H1 (cell line): ENCODE measurements at regions not wholly inside any gene's neighbourhood (a gene's known extent, or its start where the extent isn't known, plus 50 kb on each side); places are given as distances from the start of the nearest gene placed in this dataset.

Source experiments
- CTCF ChIA-PET: fragments of 300-600 bp; sonication (Branson Sonifier 250); formaldehyde crosslinking; loops from one replicate; lab custom pipeline; 2021; ENCODE audit not compliant: partially characterized antibody; lab: Charles Lee
- POLR2A ChIA-PET: fragments of 300-600 bp; sonication (Branson Sonifier 250); formaldehyde crosslinking; loops from one replicate; lab custom pipeline; 2021; ENCODE audit warnings: inconsistent platforms; ENCODE audit not compliant: partially characterized antibody; lab: Charles Lee
- DNase-seq, 2 experiments: peaks; one replicate each; pipeline versions ENCODE4 v3.0.0 to v3.0.0-alpha.2; 2010 to 2022; ENCODE audit warnings: low spot score in 2 of 2, low read depth in 1 of 2, mixed read lengths in 1 of 2
- FAIRE-seq: peaks from 2 replicates; lab custom pipeline; 2011; peaks lifted over from hg19 to GRCh38; lab: Jason Lieb, UNC
- H2AFZ ChIP-seq: 2 replicates; pipeline ENCODE4 v1.8.1; 2012; ENCODE audit warnings: low read length, inconsistent platforms
- H2AK5ac ChIP-seq: 2 replicates; pipeline ENCODE4 v1.6.1; 2013; ENCODE audit warnings: low read depth, low read length
- H2BK120ac ChIP-seq: replicated peaks from 2 replicates; pipeline ENCODE3; 2013; ENCODE audit warnings: low read depth, low read length, inconsistent platforms
- H2BK12ac ChIP-seq: 2 replicates; pipeline ENCODE4 v1.6.1; 2013; ENCODE audit warnings: low read depth, low read length
- H2BK15ac ChIP-seq: 2 replicates; pipeline ENCODE4 v1.6.1; 2013; ENCODE audit warnings: low read length
- H2BK20ac ChIP-seq: 2 replicates; pipeline ENCODE4 v1.6.1; 2013; ENCODE audit warnings: low read length
- H2BK5ac ChIP-seq: 2 replicates; pipeline ENCODE4 v1.6.1; 2013; ENCODE audit warnings: low read depth, low read length
- H3K14ac ChIP-seq: 2 replicates; pipeline ENCODE4 v1.6.1; 2013; ENCODE audit warnings: inconsistent platforms; ENCODE audit not compliant: insufficient read length
- H3K18ac ChIP-seq: 2 replicates; pipeline ENCODE4 v1.6.1; 2013; ENCODE audit warnings: low read length; ENCODE audit errors: extremely low read depth
- H3K23ac ChIP-seq: 2 replicates; pipeline ENCODE4 v1.6.1; 2013; ENCODE audit warnings: inconsistent platforms; ENCODE audit not compliant: insufficient read length
- H3K23me2 ChIP-seq: 2 replicates; pipeline ENCODE4 v1.6.1; 2013; ENCODE audit warnings: low read depth, low read length
- H3K27ac ChIP-seq: 2 replicates; pipeline ENCODE4 v1.6.1; 2011; ENCODE audit warnings: low read depth, low read length, inconsistent platforms
- H3K27me3 ChIP-seq, 4 experiments: replicated peaks in 1 of 4; 1 replicate in 1 of 4; 2 replicates in 3 of 4; pipeline versions ENCODE4 v1.6.1 to v1.8.1; 2011 to 2013; ENCODE audit warnings: low read length in 3 of 4, mild to moderate bottlenecking in 3 of 4, inconsistent platforms in 2 of 4, mixed read lengths in 2 of 4, moderate library complexity in 1 of 4; ENCODE audit not compliant: control insufficient read depth in 3 of 4, insufficient read depth in 3 of 4; ENCODE audit errors: extremely low read depth in 1 of 4
- H3K36me3 ChIP-seq, 4 experiments: 2 replicates each; pipeline versions ENCODE4 v1.6.1 to v1.8.1; 2011 to 2013; ENCODE audit warnings: mild to moderate bottlenecking in 4 of 4, low read length in 3 of 4, moderate library complexity in 2 of 4, control low read depth in 1 of 4, inconsistent platforms in 1 of 4; ENCODE audit not compliant: insufficient read depth in 4 of 4, control insufficient read depth in 2 of 4
- H3K4ac ChIP-seq: replicated peaks from 2 replicates; pipeline ENCODE3; 2013; ENCODE audit warnings: low read length, low read depth, mixed read lengths, inconsistent platforms; ENCODE audit not compliant: insufficient read length
- H3K4me1 ChIP-seq, 4 experiments: replicated peaks in 1 of 4; 1 replicate in 1 of 4; 2 replicates in 3 of 4; pipeline versions ENCODE4 v1.6.1 to v1.8.1; 2011 to 2013; ENCODE audit warnings: low read length in 3 of 4, inconsistent platforms in 2 of 4, mixed read lengths in 1 of 4; ENCODE audit not compliant: insufficient read depth in 4 of 4, control insufficient read depth in 3 of 4
- H3K4me2 ChIP-seq, 2 experiments: 2 replicates each; pipeline versions ENCODE4 v1.6.1 to v1.8.1; 2011 to 2013; ENCODE audit warnings: low read depth in 2 of 2, low read length in 2 of 2, control low read depth in 1 of 2, inconsistent platforms in 1 of 2, mild to moderate bottlenecking in 1 of 2; ENCODE audit not compliant: insufficient read depth in 1 of 2
- H3K4me3 ChIP-seq, 4 experiments: fragments of 200-600, 300-600 bp in 1 of 4; sonication (generic), shearing (Covaris generic), sonication (Bioruptor Twin) in 1 of 4; 2 replicates each; pipeline versions ENCODE4 v1.5.1 to v1.8.1; 2011 to 2016; ENCODE audit warnings: low read length in 4 of 4, low read depth in 3 of 4, control low read depth in 2 of 4, inconsistent platforms in 2 of 4, mild to moderate bottlenecking in 2 of 4, mixed read lengths in 1 of 4, moderate library complexity in 1 of 4; ENCODE audit not compliant: insufficient read depth in 2 of 4; ENCODE audit errors: extremely low read depth in 1 of 4
- H3K56ac ChIP-seq: replicated peaks from 2 replicates; pipeline ENCODE3; 2013; ENCODE audit warnings: low read depth, mild to moderate bottlenecking, mixed read lengths, low read length, inconsistent platforms; ENCODE audit not compliant: insufficient read length
- H3K79me1 ChIP-seq: 2 replicates; pipeline ENCODE4 v1.6.1; 2013; ENCODE audit warnings: low read depth, low read length, control low read depth
- H3K79me2 ChIP-seq, 2 experiments: 2 replicates each; pipeline versions ENCODE4 v1.6.1 to v1.8.1; 2012 to 2013; ENCODE audit warnings: low read length in 2 of 2, mild to moderate bottlenecking in 2 of 2, inconsistent platforms in 1 of 2; ENCODE audit not compliant: insufficient read depth in 2 of 2, control insufficient read depth in 1 of 2
- H3K9ac ChIP-seq, 4 experiments: replicated peaks in 1 of 4; 1 replicate in 1 of 4; 2 replicates in 3 of 4; pipeline versions ENCODE4 v1.6.1 to v1.8.1; 2011 to 2013; ENCODE audit warnings: low read depth in 3 of 4, low read length in 3 of 4, control low read depth in 2 of 4, mild to moderate bottlenecking in 2 of 4, moderate library complexity in 2 of 4, inconsistent platforms in 1 of 4; ENCODE audit errors: extremely low read depth in 1 of 4
- H3K9me3 ChIP-seq, 2 experiments: 2 replicates each; pipeline versions ENCODE4 v1.6.1 to v1.8.1; 2012 to 2013; ENCODE audit warnings: mild to moderate bottlenecking in 2 of 2, moderate library complexity in 2 of 2, control low read depth in 1 of 2, inconsistent platforms in 1 of 2, low read depth in 1 of 2, low read length in 1 of 2, mixed read lengths in 1 of 2; ENCODE audit not compliant: insufficient read depth in 2 of 2
- H4K20me1 ChIP-seq, 2 experiments: replicated peaks in 1 of 2; 2 replicates each; pipeline versions ENCODE3 to v1.8.1; 2011 to 2013; ENCODE audit warnings: inconsistent platforms in 2 of 2, low read length in 2 of 2, mild to moderate bottlenecking in 1 of 2; ENCODE audit not compliant: insufficient read depth in 2 of 2, control insufficient read depth in 1 of 2
- H4K5ac ChIP-seq: 2 replicates; pipeline ENCODE4 v1.6.1; 2013; ENCODE audit warnings: low read length, low read depth, mixed read lengths, inconsistent platforms; ENCODE audit not compliant: insufficient read length
- H4K8ac ChIP-seq: 2 replicates; pipeline ENCODE4 v1.8.0; 2013; ENCODE audit warnings: mild to moderate bottlenecking, moderate library complexity, low read length, inconsistent platforms; ENCODE audit not compliant: insufficient read depth; ENCODE audit errors: extremely low read depth
- H4K91ac ChIP-seq: replicated peaks from 2 replicates; pipeline ENCODE3; 2013; ENCODE audit warnings: low read length, mixed read lengths, inconsistent platforms; ENCODE audit not compliant: insufficient read length
- CHD1 ChIP-seq: IDR thresholded peaks from 2 replicates; pipeline ENCODE4 v1.6.1; 2012; ENCODE audit warnings: low read depth, low read length, improper control_type of control experiment
- EGR1 ChIP-seq: IDR thresholded peaks from 2 replicates; pipeline ENCODE4 v1.6.1; 2011; ENCODE audit warnings: low read depth, low read length, borderline replicate concordance
- GABPA ChIP-seq: IDR thresholded peaks from 2 replicates; pipeline ENCODE4 v1.6.1; 2011; ENCODE audit warnings: mild to moderate bottlenecking, low read length, moderate library complexity, borderline replicate concordance; ENCODE audit not compliant: insufficient read depth
- HDAC6 ChIP-seq: IDR thresholded peaks from one replicate; pipeline ENCODE4 v1.7.1; 2012; ENCODE audit warnings: low read depth, mild to moderate bottlenecking, inconsistent platforms, low read length, moderate library complexity
- KDM1A ChIP-seq: fragments of 200-600, 300-600 bp; sonication (generic); IDR thresholded peaks from 2 replicates; pipeline ENCODE4 v1.7.1; 2016; ENCODE audit warnings: mild to moderate bottlenecking, low read length, borderline replicate concordance
- KDM4A ChIP-seq: IDR thresholded peaks from one replicate; pipeline ENCODE4 v1.7.1; 2012; ENCODE audit warnings: low read depth, mild to moderate bottlenecking, moderate library complexity, low read length, inconsistent platforms; ENCODE audit not compliant: severe bottlenecking
- RAD21 ChIP-seq, 2 experiments: IDR thresholded peaks in 1 of 2; conservative IDR thresholded peaks in 1 of 2; 2 replicates each; pipeline ENCODE4 v1.6.1; 2011; ENCODE audit warnings: low read depth in 2 of 2, low read length in 2 of 2, improper control_type of control experiment in 1 of 2, inconsistent platforms in 1 of 2, mild to moderate bottlenecking in 1 of 2, moderate library complexity in 1 of 2
- RFX5 ChIP-seq: IDR thresholded peaks from 2 replicates; pipeline ENCODE4 v1.6.1; 2011; ENCODE audit warnings: low read depth, low read length, improper control_type of control experiment, borderline replicate concordance
- RNF2 ChIP-seq: fragments of 200-900, 300-1000 bp; sonication (generic); IDR thresholded peaks from 2 replicates; pipeline ENCODE4 v1.7.1; 2016; ENCODE audit warnings: borderline replicate concordance, low read depth, mild to moderate bottlenecking, antibody characterized with exemption, low read length; ENCODE audit not compliant: poor library complexity, severe bottlenecking; ENCODE audit errors: missing control alignments
- SIRT6 ChIP-seq: IDR thresholded peaks from one replicate; pipeline ENCODE4 v1.7.1; 2012; ENCODE audit warnings: low read length, inconsistent platforms
- SIX5 ChIP-seq: IDR thresholded peaks from 2 replicates; pipeline ENCODE4 v1.6.1; 2011; ENCODE audit warnings: mild to moderate bottlenecking, low read depth, low read length
- SP4 ChIP-seq: IDR thresholded peaks from 2 replicates; pipeline ENCODE4 v1.6.1; 2012; ENCODE audit warnings: low read length, inconsistent platforms
- SRF ChIP-seq: IDR thresholded peaks from 2 replicates; pipeline ENCODE4 v1.6.1; 2011; ENCODE audit warnings: mild to moderate bottlenecking, low read depth, low read length, moderate library complexity
- USF2 ChIP-seq: IDR thresholded peaks from 2 replicates; pipeline ENCODE4 v1.6.1; 2011; ENCODE audit warnings: low read length, improper control_type of control experiment
- WGBS, 2 experiments: shearing (Covaris generic) in 1 of 2; methylation state at CpG; one replicate each; pipeline versions ENCODE4 v1.1.6 to v1.1.7; 2013 to 2015; ENCODE audit warnings: low lambda C conversion rate in 2 of 2, mixed read lengths in 2 of 2, inconsistent platforms in 1 of 2, low coverage in 1 of 2, missing lambda C conversion rate in 1 of 2; ENCODE audit not compliant: insufficient replicate concordance in 2 of 2, insufficient coverage in 1 of 2, insufficient read length in 1 of 2; ENCODE audit errors: extremely low coverage in 1 of 2, missing lambda C conversion rate in 1 of 2; 5-methylcytosine and 5-hydroxymethylcytosine counted together

DNA sequence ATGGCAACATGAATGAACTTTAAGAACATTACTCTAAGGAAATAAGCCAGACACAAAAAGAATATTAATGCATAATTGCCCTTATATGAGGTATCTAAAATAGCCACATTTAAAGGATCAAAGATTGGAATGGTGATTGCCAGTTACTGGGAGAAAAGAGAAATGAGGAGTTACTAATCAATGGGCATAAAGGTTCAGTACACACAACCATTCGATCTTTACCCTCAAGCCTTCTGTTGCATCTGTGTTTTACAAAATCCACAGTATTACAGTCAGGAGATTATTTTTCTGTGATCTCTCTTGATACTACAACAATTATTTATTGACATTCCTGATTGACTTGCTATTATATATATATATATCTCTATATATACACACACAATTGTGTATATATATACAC lies 310.0 kb upstream of the SLITRK5 start:
- ChIA-PET CTCF (no interaction called here), POLR2A (no interaction called here)
- H2BK20ac ChIP-seq, result no peak overlapping the region
- H3K4me2 ChIP-seq, result no peak overlapping the region
- H3K9ac ChIP-seq, result no peak overlapping the region
- DNase-seq, result no peak
- no peak overlapping the region for H2AK5ac ChIP-seq
- H2BK5ac ChIP-seq, result no peak overlapping the region
- no peak overlapping the region for H3K56ac ChIP-seq
- H2BK120ac ChIP-seq, result no peak overlapping the region
- no peaks in the 10 kb centered on the region for H3K27me3 ChIP-seq
- H3K23me2 ChIP-seq, result no peaks in the 10 kb centered on the region
- H2BK12ac ChIP-seq, result no peak overlapping the region
- no peaks in the 10 kb centered on the region for H3K79me1 ChIP-seq
- no peak overlapping the region for H2AFZ ChIP-seq
- no peak overlapping the region for H2BK15ac ChIP-seq
- H3K18ac ChIP-seq, result no peak overlapping the region
- H4K8ac ChIP-seq, result no peak overlapping the region
- H3K4ac ChIP-seq, result no peak overlapping the region
- no peak overlapping the region for H3K27ac ChIP-seq
- 0 out of 4 replicates have a peak, but pooled peaks cover 0 to 2% of the 10 kb centered on the region in 2 experiments for H3K9me3 ChIP-seq
- H3K14ac ChIP-seq, result no peak overlapping the region
- no peak overlapping the region for H3K23ac ChIP-seq
- no peaks in the 10 kb centered on the region for H3K36me3 ChIP-seq
- WGBS, 2 experiments, result 96% methylated on average over 1 of the region's 1 CpG; no CpG with 5 or more reads in 1 of the 2 experiments
- H3K79me2 ChIP-seq, result no peaks in the 10 kb centered on the region
- FAIRE-seq, result no peak
- no peak overlapping the region for H4K91ac ChIP-seq
- no peaks in the 10 kb centered on the region for H3K4me1 ChIP-seq
- H4K5ac ChIP-seq, result no peak overlapping the region
- no peak overlapping the region for H3K4me3 ChIP-seq
- no peaks in the 10 kb centered on the region for H4K20me1 ChIP-seq
- no peak for TF ChIP-seq SP4
- TF ChIP-seq KDM1A, result no peak
- TF ChIP-seq CHD1, result no peak
- no peak for TF ChIP-seq SIX5
- no peak for TF ChIP-seq EGR1
- no peak for TF ChIP-seq SIRT6
- no peak for TF ChIP-seq KDM4A
- TF ChIP-seq RAD21 (IDR thresholded peaks at IDR 0.05 in 1 of 2, conservative IDR thresholded peaks at IDR 0.05 in 1 of 2; ENCODE audit: low read depth in 2 of 2, low read length in 2 of 2), result no peak
- no peak for TF ChIP-seq HDAC6
- TF ChIP-seq GABPA, result no peak
- TF ChIP-seq USF2, result no peak
- TF ChIP-seq RNF2, result no peak
- no peak for TF ChIP-seq RFX5
- TF ChIP-seq SRF, result no peak
